ENCODE measurements at regions not wholly inside any gene's neighbourhood (a gene's known extent, or its start where the extent isn't known, plus 50 kb on each side); places are given as distances from the start of the nearest gene placed in this dataset.

GRCh38 chr6:76420094-76420493 lies 347.6 kb upstream of the IMPG1 start:
- no peak for TF ChIP-seq POLR2A (IDR thresholded peaks at IDR 0.05)
- TF ChIP-seq CTCF (IDR thresholded peaks at IDR 0.05), result no peak
- TF ChIP-seq POLR2AphosphoS5 (IDR thresholded peaks at IDR 0.05), result no peak
